ENCODE measurements at regions not wholly inside any gene's neighbourhood (a gene's known extent, or its start where the extent isn't known, plus 50 kb on each side); places are given as distances from the start of the nearest gene placed in this dataset.
A peak's percentile ranks its signal among the peaks of the same experiment; 100 is the strongest.

GRCh38 chr12:111103583-111103982 lies 183.2 kb upstream of the MYL2 start:
- H3K27ac ChIP-seq = no peak overlapping the region
- no peaks in the 10 kb centered on the region for H3K4me1 ChIP-seq
- ATAC-seq = no peak
- intact Hi-C loops (cut with DNase I) = no loop called here
- no peak for DNase-seq
- 56 to 74% (median 72%) methylated on average over 2 of the region's 2 CpGs for WGBS, 4 donors
- no peak overlapping the region for H3K4me3 ChIP-seq
- no peaks in the 10 kb centered on the region for H3K36me3 ChIP-seq
- TF ChIP-seq, protein P1, sequence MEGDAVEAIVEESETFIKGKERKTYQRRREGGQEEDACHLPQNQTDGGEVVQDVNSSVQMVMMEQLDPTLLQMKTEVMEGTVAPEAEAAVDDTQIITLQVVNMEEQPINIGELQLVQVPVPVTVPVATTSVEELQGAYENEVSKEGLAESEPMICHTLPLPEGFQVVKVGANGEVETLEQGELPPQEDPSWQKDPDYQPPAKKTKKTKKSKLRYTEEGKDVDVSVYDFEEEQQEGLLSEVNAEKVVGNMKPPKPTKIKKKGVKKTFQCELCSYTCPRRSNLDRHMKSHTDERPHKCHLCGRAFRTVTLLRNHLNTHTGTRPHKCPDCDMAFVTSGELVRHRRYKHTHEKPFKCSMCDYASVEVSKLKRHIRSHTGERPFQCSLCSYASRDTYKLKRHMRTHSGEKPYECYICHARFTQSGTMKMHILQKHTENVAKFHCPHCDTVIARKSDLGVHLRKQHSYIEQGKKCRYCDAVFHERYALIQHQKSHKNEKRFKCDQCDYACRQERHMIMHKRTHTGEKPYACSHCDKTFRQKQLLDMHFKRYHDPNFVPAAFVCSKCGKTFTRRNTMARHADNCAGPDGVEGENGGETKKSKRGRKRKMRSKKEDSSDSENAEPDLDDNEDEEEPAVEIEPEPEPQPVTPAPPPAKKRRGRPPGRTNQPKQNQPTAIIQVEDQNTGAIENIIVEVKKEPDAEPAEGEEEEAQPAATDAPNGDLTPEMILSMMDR (IDR thresholded peaks at IDR 0.05) = no peak
- H3K9me3 ChIP-seq = peaks cover 0 to 7% (median 0%) of the 10 kb centered on the region in 12 donors
- H3K27me3 ChIP-seq = peaks cover 0 to 9% (median 0%) of the 10 kb centered on the region in 9 donors

DNA sequence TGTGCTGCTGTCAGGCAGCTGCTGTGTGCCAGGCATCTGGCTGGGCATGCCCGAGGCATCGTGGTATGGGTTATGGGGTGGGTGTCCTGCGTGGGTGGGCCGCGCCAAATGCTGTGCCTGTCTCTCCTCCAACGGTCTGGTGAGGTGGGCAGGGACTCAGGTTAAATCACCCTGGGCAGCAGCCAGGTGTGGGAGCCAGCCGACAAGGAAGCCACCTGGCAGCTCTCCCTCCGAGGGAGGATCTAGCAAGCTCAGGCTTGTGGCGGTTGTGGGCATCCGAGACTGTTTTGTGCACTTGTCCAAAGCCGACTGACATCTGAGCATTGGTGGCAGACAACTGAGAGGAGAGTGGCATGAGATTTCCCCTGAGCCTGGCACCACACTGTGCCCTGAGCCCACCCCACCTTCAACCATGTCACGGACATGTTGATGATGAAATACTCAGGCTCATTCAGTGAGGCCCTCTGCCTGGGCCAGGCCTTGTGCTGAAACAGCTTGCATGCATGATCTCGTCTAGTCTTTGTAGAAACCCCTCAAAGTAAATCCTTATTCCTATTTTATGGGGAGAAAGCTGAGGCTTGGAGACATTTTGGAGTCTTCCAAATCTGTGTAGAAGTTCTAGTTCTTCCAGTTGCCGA lies 181.8 kb upstream of the MYL2 start:
- Histone ChIP-seq H3K4me3 (no peak overlapping the region), H3K36me3 (no peaks in the 10 kb centered on the region), H3K27me3 (peaks cover 0 to 9% (median 0%) of the 10 kb centered on the region in 9 donors), H3K27ac (no peak overlapping the region), H3K4me1 (no peaks in the 10 kb centered on the region), H3K9me3 (no peaks in the 10 kb centered on the region)
- 77 to 80% (median 78%) methylated on average over 14 of the region's 14 CpGs for WGBS, 4 donors
- DNase-seq (no peak), ATAC-seq (no peak)
- TF ChIP-seq POLR2A (IDR thresholded peaks at IDR 0.05) = no peak
- TF ChIP-seq, protein P1 (IDR thresholded peaks at IDR 0.05) = no peak
- intact Hi-C loops (cut with DNase I) = no loop called here

- ATAC-seq = no peak
- Histone ChIP-seq H3K27ac (no peak overlapping the region), H3K4me3 (no peak overlapping the region), H3K4me1 (no peaks in the 10 kb centered on the region), H3K27me3 (peaks cover 0 to 9% (median 0%) of the 10 kb centered on the region in 9 donors), H3K36me3 (no peaks in the 10 kb centered on the region), H3K9me3 (no peaks in the 10 kb centered on the region)
- DNase-seq = no peak
- intact Hi-C loops (cut with DNase I) = no loop called here
- WGBS, 4 donors = 75 to 88% (median 84%) methylated on average over 7 of the region's 7 CpGs
- TF ChIP-seq POLR2A (IDR thresholded peaks at IDR 0.05) = no peak
- TF ChIP-seq, protein P1 (IDR thresholded peaks at IDR 0.05) = no peak
Observed at GRCh38 chr12:111101003-111101402, 180.6 kb upstream of the MYL2 start.

DNA sequence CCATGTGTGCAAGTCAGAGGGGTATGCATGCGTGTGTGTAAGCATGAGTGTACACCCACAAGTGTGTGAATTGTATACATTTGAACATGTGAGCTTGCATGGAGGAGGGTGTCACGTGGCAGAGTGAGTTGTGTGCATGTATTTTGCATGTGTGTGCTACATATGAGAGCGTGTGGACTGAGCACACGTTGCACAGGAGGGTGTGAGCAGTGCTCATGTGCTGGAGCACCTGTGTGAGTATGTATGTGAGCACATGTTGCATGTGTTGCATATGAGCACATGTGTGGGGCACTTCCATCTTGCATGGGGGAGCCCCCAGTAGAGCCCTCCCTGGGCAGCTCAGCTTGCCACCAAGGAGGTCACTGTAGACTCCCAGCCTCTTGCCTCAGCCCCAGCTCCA lies 180.2 kb upstream of the MYL2 start:
- H3K9me3 ChIP-seq = no peaks in the 10 kb centered on the region
- 71 to 83% (median 79%) methylated on average over 4 of the region's 4 CpGs for WGBS, 4 donors
- DNase-seq = no peak
- intact Hi-C loops (cut with DNase I) = no loop called here
- H3K27ac ChIP-seq = no peak overlapping the region
- peak in 1 of 4 donors; percentile 37 for ATAC-seq
- H3K4me3 ChIP-seq = no peak overlapping the region
- TF ChIP-seq, protein P1 (IDR thresholded peaks at IDR 0.05) = no peak
- TF ChIP-seq POLR2A (IDR thresholded peaks at IDR 0.05) = no peak
- H3K27me3 ChIP-seq = peaks cover 0 to 9% (median 0%) of the 10 kb centered on the region in 9 donors
- no peaks in the 10 kb centered on the region for H3K4me1 ChIP-seq
- H3K36me3 ChIP-seq = no peaks in the 10 kb centered on the region

Measured in heart left ventricle (tissue), 16 donors.